PC-3 (cell line): ENCODE measurements at regions not wholly inside any gene's neighbourhood (a gene's known extent, or its start where the extent isn't known, plus 50 kb on each side); places are given as distances from the start of the nearest gene placed in this dataset.

Source experiments
- ATAC-seq: fragments of 200-7000 bp; cut with Tn5 transposase; 2 replicates; pipeline ENCODE4 v1.9.1; 2020; ENCODE audit warnings: mild to moderate bottlenecking, moderate library complexity
- BruUV-seq: library from RNA; stranded (reverse); fragments of 400-500 nt; replicated peaks from 2 replicates; lab custom pipeline; 2021; lab: Mats Ljungman, UMichigan
- CTCF ChIA-PET: fragments of 300-600 bp; sonication (Branson Sonifier 250); formaldehyde crosslinking; loops from one replicate; lab custom pipeline; 2022; ENCODE audit warnings: antibody characterized with exemption; lab: Charles Lee
- POLR2A ChIA-PET: fragments of 300-600 bp; sonication (Branson Sonifier 250); formaldehyde crosslinking; loops from one replicate; lab custom pipeline; 2022; ENCODE audit warnings: antibody characterized with exemption; ENCODE audit not compliant: unreplicated experiment; lab: Charles Lee
- DNase-seq: peaks from one replicate; pipeline ENCODE4 v3.0.0-alpha.2; 2015
- H2AFZ ChIP-seq: fragments of 300-600 bp; sonication (generic); 2 replicates; pipeline ENCODE4 v1.6.0; 2016; ENCODE audit warnings: antibody characterized with exemption, low read length
- H3F3A ChIP-seq: fragments of 300-600 bp; sonication (generic); one replicate; pipeline ENCODE4 v1.6.0; 2017; ENCODE audit warnings: antibody characterized with exemption, low read length, control low read depth, mild to moderate bottlenecking; ENCODE audit not compliant: unreplicated experiment
- H3K27ac ChIP-seq: fragments of 300-600 bp; sonication (generic); 2 replicates; pipeline ENCODE4 v1.5.1; 2016; ENCODE audit warnings: mild to moderate bottlenecking, low read length
- H3K27me3 ChIP-seq: fragments of 300-600 bp; sonication (generic); 2 replicates; pipeline ENCODE4 v1.6.1; 2016; ENCODE audit warnings: low read length, mixed read lengths
- H3K36me3 ChIP-seq: fragments of 300-600 bp; sonication (generic); 2 replicates; pipeline ENCODE4 v1.6.1; 2016; ENCODE audit warnings: low read depth, mixed run types, low read length, mixed read lengths
- H3K4me1 ChIP-seq: fragments of 300-600 bp; sonication (generic); 2 replicates; pipeline ENCODE4 v1.5.1; 2016; ENCODE audit warnings: low read length; ENCODE audit not compliant: insufficient read depth
- H3K4me2 ChIP-seq: fragments of 300-600 bp; sonication (generic); 2 replicates; pipeline ENCODE4 v1.6.0; 2016; ENCODE audit warnings: low read length
- H3K4me3 ChIP-seq: fragments of 300-600 bp; sonication (generic); 2 replicates; pipeline ENCODE4 v1.5.1; 2016; ENCODE audit warnings: mild to moderate bottlenecking, low read length, mixed read lengths
- H3K79me2 ChIP-seq: fragments of 300-600 bp; sonication (generic); 2 replicates; pipeline ENCODE4 v1.6.1; 2017; ENCODE audit warnings: low read length, mixed read lengths
- H3K9ac ChIP-seq: fragments of 300-600 bp; sonication (generic); 2 replicates; pipeline ENCODE4 v1.6.0; 2016; ENCODE audit warnings: mild to moderate bottlenecking, low read length
- H3K9me2 ChIP-seq: fragments of 300-600 bp; sonication (generic); replicated peaks from 2 replicates; pipeline ENCODE4 v1.6.1; 2016; ENCODE audit warnings: mixed run types, low read length, mixed read lengths
- H3K9me3 ChIP-seq: fragments of 300-600 bp; sonication (generic); 2 replicates; pipeline ENCODE4 v1.6.1; 2016; ENCODE audit warnings: low read length, mixed read lengths
- H4K20me1 ChIP-seq: fragments of 300-600 bp; sonication (generic); 2 replicates; pipeline ENCODE4 v1.6.1; 2016; ENCODE audit warnings: low read length, mixed read lengths
- CTCF ChIP-seq: fragments of 300-600 bp; sonication (generic); conservative IDR thresholded peaks from 2 replicates; pipeline ENCODE4 v1.5.1; 2017; ENCODE audit warnings: antibody characterized with exemption, low read depth, mild to moderate bottlenecking, low read length
- EZH2 ChIP-seq: fragments of 300-600 bp; sonication (generic); IDR thresholded peaks from one replicate; pipeline ENCODE4 v1.6.1; 2017; ENCODE audit warnings: antibody characterized with exemption, mild to moderate bottlenecking, low read length; ENCODE audit not compliant: unreplicated experiment
- EZH2phosphoT487 ChIP-seq: fragments of 300-600 bp; sonication (generic); IDR thresholded peaks from 2 replicates; pipeline ENCODE4 v1.6.1; 2018; ENCODE audit warnings: mild to moderate bottlenecking, antibody characterized with exemption, low read length, borderline replicate concordance
- intact Hi-C: fragments of 100-400 bp; cut with micrococcal nuclease; formaldehyde crosslinking; loops from 2 replicates; pipeline ENCODE4 v1.9.0; 2023

GRCh38 chr12:131350943-131351318 lies 360.0 kb upstream of the SFSWAP start:
- Histone ChIP-seq H3K4me3 (no peak overlapping the region), H3K4me1 (no peaks in the 10 kb centered on the region), H3K79me2 (no peaks in the 10 kb centered on the region), H3K27me3 (peaks cover 70% of the 10 kb centered on the region), H4K20me1 (no peaks in the 10 kb centered on the region), H3K9me2 (no peaks in the 10 kb centered on the region), H3K36me3 (no peaks in the 10 kb centered on the region), H2AFZ (no peak overlapping the region), H3F3A (no peaks in the 10 kb centered on the region), H3K4me2 (no peak overlapping the region), H3K27ac (no peak overlapping the region), H3K9me3 (no peaks in the 10 kb centered on the region), H3K9ac (no peak overlapping the region)
- no peak for DNase-seq
- ChIA-PET POLR2A (no interaction called here), CTCF (no interaction called here)
- TF ChIP-seq EZH2phosphoT487 (no peak), EZH2 (no peak), CTCF (no peak)
- no peak for ATAC-seq
- BruUV-seq, result no TSS peak
- intact Hi-C loops, result no loop called here

- Histone ChIP-seq H3K4me2 (no peak overlapping the region), H3K9me2 (no peaks in the 10 kb centered on the region), H3K79me2 (no peaks in the 10 kb centered on the region), H4K20me1 (no peaks in the 10 kb centered on the region), H3K27me3 (peaks cover 73% of the 10 kb centered on the region), H3K9me3 (no peaks in the 10 kb centered on the region), H3K4me1 (no peaks in the 10 kb centered on the region), H3K27ac (no peak overlapping the region), H3K9ac (no peak overlapping the region), H2AFZ (no peak overlapping the region), H3F3A (no peaks in the 10 kb centered on the region), H3K36me3 (no peaks in the 10 kb centered on the region), H3K4me3 (no peak overlapping the region)
- BruUV-seq, result no TSS peak
- ChIA-PET CTCF (no interaction called here), POLR2A (no interaction called here)
- no peak for ATAC-seq
- DNase-seq, result no peak
- TF ChIP-seq CTCF, result no peak
- TF ChIP-seq EZH2phosphoT487, result no peak
- TF ChIP-seq EZH2, result no peak
- intact Hi-C loops, result no loop called here
These were observed 359.4 kb upstream of the SFSWAP start for GRCh38 chr12:131351319-131352028.

- Histone ChIP-seq H3K79me2 (no peaks in the 10 kb centered on the region), H2AFZ (no peak overlapping the region), H3K4me3 (no peak overlapping the region), H3K9me3 (no peaks in the 10 kb centered on the region), H3K27ac (no peak overlapping the region), H3K4me1 (no peaks in the 10 kb centered on the region), H3K36me3 (no peaks in the 10 kb centered on the region), H3F3A (no peaks in the 10 kb centered on the region), H4K20me1 (no peaks in the 10 kb centered on the region), H3K27me3 (peaks cover 76% of the 10 kb centered on the region), H3K9me2 (no peaks in the 10 kb centered on the region), H3K4me2 (no peak overlapping the region), H3K9ac (no peak overlapping the region)
- POLR2A ChIA-PET, result no interaction called here
- BruUV-seq, result no TSS peak
- ATAC-seq, result no peak
- no peak for TF ChIP-seq CTCF
- TF ChIP-seq EZH2, result no peak
- TF ChIP-seq EZH2phosphoT487, result no peak
- CTCF ChIA-PET, result no interaction called here
- intact Hi-C loops, result no loop called here
- no peak for DNase-seq
These were observed 358.5 kb upstream of the SFSWAP start for GRCh38 chr12:131352296-131352900.
